HG03196 (cell line): ENCODE measurements at regions not wholly inside any gene's neighbourhood (a gene's known extent, or its start where the extent isn't known, plus 50 kb on each side); places are given as distances from the start of the nearest gene placed in this dataset.
A peak's percentile ranks its signal among the peaks of the same experiment; 100 is the strongest.

Experiments
- ATAC-seq: cut with Tn5 transposase; IDR thresholded peaks from one replicate; pipeline ENCODE4 v1.9.1; 2021; ENCODE audit not compliant: unreplicated experiment

- no peak for ATAC-seq
Measured at GRCh38 chr1:101316799-101317198, 80.0 kb downstream of the S1PR1 start.

GRCh38 chr1:101317590-101317989 is 80.8 kb downstream of the S1PR1 start:
- no peak for ATAC-seq

GRCh38 chr1:101323535-101323934 is 86.7 kb downstream of the S1PR1 start:
- no peak for ATAC-seq

- no peak for ATAC-seq
Measured at GRCh38 chr1:101325144-101325543, 88.3 kb downstream of the S1PR1 start.

- no peak for ATAC-seq
Measured at GRCh38 chr1:101330427-101331130, 93.8 kb downstream of the S1PR1 start.

GRCh38 chr1:101331794-101332193 is 95.0 kb downstream of the S1PR1 start:
- ATAC-seq, result no peak

- no peak for ATAC-seq
Measured at GRCh38 chr1:101332633-101333032, 95.8 kb downstream of the S1PR1 start.

GRCh38 chr1:101333186-101333585 is 96.4 kb downstream of the S1PR1 start:
- no peak for ATAC-seq

- no peak for ATAC-seq
Measured at GRCh38 chr1:101337968-101338367, 101.1 kb downstream of the S1PR1 start.

- no peak for ATAC-seq
Measured at GRCh38 chr1:101338714-101339430, 102.1 kb downstream of the S1PR1 start.

GRCh38 chr1:101344745-101345144 is 107.9 kb downstream of the S1PR1 start:
- ATAC-seq, result no peak

GRCh38 chr1:101346419-101346818 is 109.6 kb downstream of the S1PR1 start:
- ATAC-seq, result no peak

- no peak for ATAC-seq
Measured at GRCh38 chr1:101356013-101356412, 119.2 kb downstream of the S1PR1 start.

- no peak for ATAC-seq
Measured at GRCh38 chr1:101356604-101357443, 120.0 kb downstream of the S1PR1 start.

GRCh38 chr1:101357444-101357986 is 120.7 kb downstream of the S1PR1 start:
- ATAC-seq, result peak; percentile 98

GRCh38 chr1:101360506-101360905 is 123.7 kb downstream of the S1PR1 start:
- no peak for ATAC-seq

- ATAC-seq, result no peak
Measured at GRCh38 chr1:101363891-101364318, 127.1 kb downstream of the S1PR1 start.

GRCh38 chr1:101364370-101365120 is 127.7 kb downstream of the S1PR1 start:
- ATAC-seq, result no peak

GRCh38 chr1:101365186-101365585 is 128.4 kb downstream of the S1PR1 start:
- ATAC-seq, result no peak

- ATAC-seq, result no peak
Measured at GRCh38 chr1:101365878-101366277, 129.1 kb downstream of the S1PR1 start.
